Fibroblast of lung (primary cell): ENCODE measurements at regions not wholly inside any gene's neighbourhood (a gene's known extent, or its start where the extent isn't known, plus 50 kb on each side); places are given as distances from the start of the nearest gene placed in this dataset.
A peak's percentile ranks its signal among the peaks of the same experiment; 100 is the strongest.

Experiments used
- DNase-seq, 2 donors: peaks; one replicate each; pipeline versions ENCODE4 v3.0.0 to v3.0.0-alpha.2; 2010; ENCODE audit warnings: low read depth in 2 of 2
- H2AFZ ChIP-seq: 2 replicates; pipeline ENCODE4 v1.5.1; 2012; ENCODE audit warnings: low read length, control low read depth, inconsistent platforms
- H3K27ac ChIP-seq: 2 replicates; pipeline ENCODE4 v1.5.1; 2011; ENCODE audit warnings: low read length, control low read depth; ENCODE audit not compliant: insufficient read depth
- H3K27me3 ChIP-seq: 2 replicates; pipeline ENCODE4 v1.5.1; 2011; ENCODE audit warnings: mild to moderate bottlenecking, low read length; ENCODE audit not compliant: control insufficient read depth, insufficient read depth
- H3K36me3 ChIP-seq: 2 replicates; pipeline ENCODE4 v1.5.1; 2011; ENCODE audit warnings: low read length; ENCODE audit not compliant: control insufficient read depth, insufficient read depth
- H3K4me1 ChIP-seq: 2 replicates; pipeline ENCODE4 v1.5.1; 2011; ENCODE audit warnings: low read length; ENCODE audit not compliant: control insufficient read depth, insufficient read depth; ENCODE audit errors: extremely low read depth
- H3K4me2 ChIP-seq: 2 replicates; pipeline ENCODE4 v1.5.1; 2011; ENCODE audit warnings: low read length, control low read depth; ENCODE audit not compliant: insufficient read depth; ENCODE audit errors: extremely low read depth
- H3K4me3 ChIP-seq, 4 experiments: fragments of 200-600 bp in 1 of 4; sonication (generic) in 1 of 4; replicated peaks in 1 of 4; 2 replicates each; pipeline ENCODE4 v1.5.1; 2011 to 2016; ENCODE audit warnings: low read length in 4 of 4, low read depth in 3 of 4, mild to moderate bottlenecking in 3 of 4, control low read depth in 2 of 4, inconsistent platforms in 1 of 4, mixed read lengths in 1 of 4; ENCODE audit not compliant: insufficient read depth in 1 of 4; ENCODE audit errors: control extremely low read depth in 1 of 4
- H3K79me2 ChIP-seq: 2 replicates; pipeline ENCODE4 v1.5.1; 2012; ENCODE audit warnings: mild to moderate bottlenecking, low read length, inconsistent platforms; ENCODE audit not compliant: control insufficient read depth, insufficient read depth
- H3K9ac ChIP-seq: 2 replicates; pipeline ENCODE4 v1.5.1; 2011; ENCODE audit warnings: mild to moderate bottlenecking, low read length, control low read depth; ENCODE audit not compliant: insufficient read depth
- H3K9me3 ChIP-seq: 2 replicates; pipeline ENCODE4 v1.5.1; 2012; ENCODE audit warnings: low read depth, low read length; ENCODE audit not compliant: control insufficient read depth, insufficient read depth
- H4K20me1 ChIP-seq: 2 replicates; pipeline ENCODE4 v1.5.1; 2011; ENCODE audit warnings: low read length; ENCODE audit not compliant: control insufficient read depth, insufficient read depth; ENCODE audit errors: extremely low read depth
- CTCF ChIP-seq, 2 donors: IDR thresholded peaks in 1 of 2; conservative IDR thresholded peaks in 1 of 2; 1 replicate in 1 of 2; 2 replicates in 1 of 2; pipeline ENCODE4 v1.5.1; 2011 to 2012; ENCODE audit warnings: low read length in 2 of 2, control low read depth in 1 of 2, inconsistent platforms in 1 of 2, low read depth in 1 of 2, mild to moderate bottlenecking in 1 of 2
- EZH2 ChIP-seq: IDR thresholded peaks from 2 replicates; pipeline ENCODE4 v1.5.1; 2012; ENCODE audit warnings: low read length, control low read depth, mild to moderate bottlenecking; ENCODE audit errors: missing control alignments

- no peak overlapping the region for H3K4me2 ChIP-seq
- no peaks in the 10 kb centered on the region for H3K27me3 ChIP-seq
- peak; percentile 70 to 88 for DNase-seq
- H3K9ac ChIP-seq, result no peak overlapping the region
- no peak for TF ChIP-seq EZH2
- peak; percentile 79 to 95 for TF ChIP-seq CTCF (conservative IDR thresholded peaks at IDR 0.05 in 1 of 2, IDR thresholded peaks at IDR 0.05 in 1 of 2; ENCODE audit: low read depth in 1 of 2, low read length in 2 of 2)
- no peak overlapping the region for H3K4me3 ChIP-seq
- H3K36me3 ChIP-seq, result no peaks in the 10 kb centered on the region
- no peaks in the 10 kb centered on the region for H4K20me1 ChIP-seq
- peaks cover 19% of the 10 kb centered on the region for H3K4me1 ChIP-seq
- no peaks in the 10 kb centered on the region for H3K9me3 ChIP-seq
- H3K79me2 ChIP-seq, result no peaks in the 10 kb centered on the region
- no peak overlapping the region for H3K27ac ChIP-seq
- no peak overlapping the region for H2AFZ ChIP-seq
These were observed 123.6 kb downstream of the PALM2AKAP2 start for GRCh38 chr9:109903515-109904138.

GRCh38 chr9:109904666-109905065 is 124.7 kb downstream of the PALM2AKAP2 start:
- H3K27ac ChIP-seq, result no peak overlapping the region
- no peak for DNase-seq

GRCh38 chr9:109905472-109905871 is 125.5 kb downstream of the PALM2AKAP2 start:
- TF ChIP-seq CTCF (conservative IDR thresholded peaks at IDR 0.05 in 1 of 2, IDR thresholded peaks at IDR 0.05 in 1 of 2; ENCODE audit: low read depth in 1 of 2, low read length in 2 of 2), result no peak
- no peak overlapping the region for H3K4me3 ChIP-seq
- H3K9ac ChIP-seq, result no peak overlapping the region
- H2AFZ ChIP-seq, result no peak overlapping the region
- H3K79me2 ChIP-seq, result peaks cover 6% of the 10 kb centered on the region
- no peak for DNase-seq
- H3K27me3 ChIP-seq, result no peaks in the 10 kb centered on the region
- H3K27ac ChIP-seq, result no peak overlapping the region
- H3K36me3 ChIP-seq, result no peaks in the 10 kb centered on the region
- no peak overlapping the region for H3K4me2 ChIP-seq
- no peaks in the 10 kb centered on the region for H3K9me3 ChIP-seq
- H3K4me1 ChIP-seq, result peaks cover 33% of the 10 kb centered on the region
- H4K20me1 ChIP-seq, result no peaks in the 10 kb centered on the region

More at GRCh38 chr9:109904666-109905065, 124.7 kb downstream of the PALM2AKAP2 start:
- Histone ChIP-seq H3K36me3 (no peaks in the 10 kb centered on the region), H3K4me1 (peaks cover 25% of the 10 kb centered on the region), H3K4me3 (no peak overlapping the region), H2AFZ (no peak overlapping the region), H3K9ac (no peak overlapping the region), H4K20me1 (no peaks in the 10 kb centered on the region), H3K9me3 (no peaks in the 10 kb centered on the region), H3K4me2 (no peak overlapping the region), H3K27me3 (no peaks in the 10 kb centered on the region), H3K79me2 (peaks cover 1% of the 10 kb centered on the region)
- no peak for TF ChIP-seq CTCF (conservative IDR thresholded peaks at IDR 0.05 in 1 of 2, IDR thresholded peaks at IDR 0.05 in 1 of 2; ENCODE audit: low read depth in 1 of 2, low read length in 2 of 2)
